ENCODE measurements at regions not wholly inside any gene's neighbourhood (a gene's known extent, or its start where the extent isn't known, plus 50 kb on each side); places are given as distances from the start of the nearest gene placed in this dataset.

DNA sequence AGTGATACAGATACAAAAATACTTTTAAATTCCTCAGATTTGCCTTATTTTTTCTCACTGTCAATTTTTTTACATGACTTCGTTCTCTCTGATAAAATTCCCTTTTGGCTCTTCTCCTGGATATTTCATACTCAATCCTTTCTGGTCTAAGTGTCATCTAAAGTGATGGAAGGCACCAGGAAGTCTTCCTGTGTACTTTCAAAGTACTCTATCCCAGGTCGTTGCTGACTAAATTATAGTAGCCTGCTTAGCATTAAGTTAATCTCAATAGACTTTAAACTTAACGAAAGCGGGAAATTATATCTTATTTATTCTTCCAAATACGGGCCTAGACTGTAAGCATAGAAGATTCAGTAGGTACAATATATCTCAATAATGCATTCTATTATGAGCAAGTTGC lies 67.8 kb downstream of the CASP12 start:
- no peak for DNase-seq (ENCODE audit: low read depth in 2 of 2)

DNA sequence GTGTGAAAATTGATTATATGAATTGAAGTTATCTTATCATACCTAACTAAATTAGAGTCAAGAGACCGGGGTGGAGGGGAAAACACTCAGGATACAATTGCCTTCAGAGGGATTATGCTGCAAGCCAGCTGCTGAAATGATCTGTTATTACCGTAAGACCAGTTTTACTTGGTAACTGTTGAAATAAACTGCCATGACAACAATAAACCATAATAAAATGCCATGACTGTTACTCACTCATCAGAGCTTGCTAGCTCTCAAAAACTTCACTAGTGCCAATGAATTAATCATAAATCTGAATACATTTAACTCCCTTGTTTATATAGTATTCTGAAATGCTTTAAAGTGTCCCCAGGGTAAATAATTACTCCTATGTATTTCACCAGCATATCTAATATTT lies 68.2 kb downstream of the CASP12 start:
- DNase-seq (ENCODE audit: low read depth in 2 of 2): no peak

DNA sequence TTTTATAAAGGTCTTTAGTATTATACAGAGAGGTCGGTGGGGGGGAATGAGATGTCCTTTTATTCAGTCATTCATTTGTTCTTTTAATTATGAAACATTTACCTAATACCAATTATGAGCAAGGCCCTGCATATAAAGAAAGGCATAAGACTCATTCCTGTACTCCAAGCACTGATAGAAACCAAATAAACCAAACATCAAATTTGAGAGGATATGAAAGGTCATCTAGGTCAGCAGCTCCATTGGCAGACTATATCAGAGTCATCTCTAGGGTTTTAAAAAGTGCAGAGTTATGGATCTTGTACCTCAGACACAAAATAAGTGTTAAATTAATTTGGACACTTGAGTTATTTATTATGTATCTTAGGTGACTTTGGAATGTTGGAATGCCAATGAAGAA lies 71.5 kb downstream of the CASP12 start:
- DNase-seq (ENCODE audit: low read depth in 2 of 2): no peak

DNA sequence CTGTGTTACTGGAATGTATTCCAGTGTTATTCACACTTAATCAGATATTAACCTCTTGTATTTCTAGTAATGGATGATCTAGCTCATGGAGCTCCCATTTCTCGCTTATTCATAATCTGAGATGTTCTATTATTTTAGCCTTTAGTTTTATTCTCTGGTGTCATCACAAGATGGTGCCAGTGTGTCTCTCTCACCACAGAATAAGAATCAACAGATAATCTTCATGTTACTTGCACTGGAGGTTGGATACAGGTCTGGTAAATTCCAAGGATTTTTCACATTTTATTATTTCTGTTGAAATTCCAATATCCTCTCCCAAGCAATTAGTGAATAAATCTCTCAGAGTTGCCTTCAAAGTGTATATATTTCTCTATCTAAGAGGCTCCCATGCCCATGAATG lies 74.6 kb downstream of the CASP12 start:
- no peak for DNase-seq (ENCODE audit: low read depth in 2 of 2)

DNA sequence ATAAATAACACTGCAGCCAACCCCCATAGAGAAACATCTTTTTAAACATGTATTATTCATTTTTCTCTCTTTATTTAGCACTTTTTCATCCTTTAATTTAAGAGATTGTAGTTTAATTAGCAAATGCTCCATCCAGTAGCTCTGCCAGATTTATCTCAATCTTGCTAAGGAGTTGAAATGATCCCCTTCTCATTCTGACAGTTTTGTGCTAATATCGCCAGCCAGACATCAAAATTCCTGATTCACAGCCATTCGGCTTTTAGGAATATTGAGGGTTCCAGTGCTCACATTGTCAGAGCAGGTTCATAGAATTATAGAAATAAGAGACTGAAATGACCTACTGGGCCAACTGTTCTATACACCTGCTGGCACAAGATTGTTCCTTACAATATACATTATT lies 77.8 kb downstream of the CASP12 start:
- DNase-seq (ENCODE audit: low read depth in 2 of 2): no peak

DNA sequence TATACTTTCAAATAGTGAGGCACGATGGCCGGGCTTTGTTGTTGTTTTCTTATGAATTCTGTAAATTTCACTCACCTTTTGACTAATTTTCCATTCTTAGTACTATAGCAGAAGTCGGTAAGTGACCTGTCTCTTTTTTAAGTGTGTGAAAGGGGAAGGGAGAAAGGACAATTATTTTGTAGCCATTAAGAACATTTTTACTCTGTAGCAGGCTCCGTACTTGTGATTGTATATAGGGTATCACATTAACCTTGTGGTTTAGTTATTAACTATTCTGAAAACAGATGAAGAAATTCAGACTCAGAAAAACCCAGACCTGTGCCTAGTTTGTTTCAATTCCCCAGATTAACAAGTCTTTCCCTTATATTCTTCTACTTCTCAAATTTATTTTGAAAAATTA lies 78.7 kb downstream of the CASP12 start:
- no peak for DNase-seq (ENCODE audit: low read depth in 2 of 2)

DNA sequence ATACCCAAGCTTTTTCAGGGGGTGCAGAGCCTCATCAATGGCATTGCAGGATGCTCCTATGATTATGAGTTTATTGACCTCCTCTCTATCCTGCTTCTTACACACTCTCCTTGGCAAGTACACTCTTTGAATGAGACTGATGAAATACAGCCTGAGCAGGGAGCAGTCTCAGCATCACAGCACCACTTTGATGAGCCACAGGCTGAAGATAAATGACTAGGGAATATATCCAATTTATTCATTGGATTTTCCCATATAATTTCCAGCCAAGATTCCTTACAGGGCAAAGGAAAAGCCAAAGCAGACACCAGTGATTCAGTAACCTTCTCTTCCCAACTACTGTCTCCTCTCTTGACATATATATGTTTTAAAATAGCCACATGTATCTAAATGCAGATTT lies 79.2 kb downstream of the CASP12 start:
- no peak for DNase-seq (ENCODE audit: low read depth in 2 of 2)

DNA sequence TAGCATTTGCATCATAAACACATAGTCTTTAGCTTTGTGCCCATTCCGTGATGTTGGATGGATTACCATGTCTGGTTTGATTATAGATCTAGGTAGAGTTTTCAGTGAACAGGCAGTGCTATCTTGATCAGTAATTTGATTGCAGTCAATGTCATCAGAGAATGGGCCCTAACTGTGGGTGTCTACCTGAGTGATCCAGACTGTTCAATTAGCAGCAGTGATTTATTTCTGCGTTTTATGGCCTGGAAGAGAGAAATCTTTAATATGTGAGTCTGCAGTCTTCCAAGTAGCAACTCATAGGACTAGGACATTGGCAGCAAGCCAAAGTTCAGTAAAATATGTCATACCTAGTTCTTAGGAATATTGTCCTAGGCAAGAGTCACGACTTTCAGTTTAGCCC lies 80.3 kb downstream of the CASP12 start:
- no peak for DNase-seq (ENCODE audit: low read depth in 2 of 2)

DNA sequence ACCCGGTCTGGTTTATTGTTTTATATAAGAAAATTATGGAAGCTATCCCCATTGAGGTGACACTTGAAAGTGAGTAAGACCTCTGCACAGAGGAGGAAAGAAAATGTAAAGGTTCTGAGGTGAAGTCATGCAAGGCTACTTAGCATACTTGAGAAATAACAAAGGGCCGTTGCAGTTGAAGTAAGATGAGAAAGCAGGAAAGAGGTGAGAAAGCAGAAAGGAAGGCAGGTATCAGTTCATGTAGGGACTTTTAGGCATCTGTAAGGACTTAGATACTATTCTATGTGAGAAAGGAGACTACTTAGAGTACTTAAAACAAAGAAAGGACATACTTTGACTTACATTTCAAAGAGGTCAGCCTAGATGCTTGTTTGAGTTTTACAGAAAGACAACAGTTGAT lies 84.7 kb downstream of the CASP12 start:
- DNase-seq (ENCODE audit: low read depth in 2 of 2): no peak

DNA sequence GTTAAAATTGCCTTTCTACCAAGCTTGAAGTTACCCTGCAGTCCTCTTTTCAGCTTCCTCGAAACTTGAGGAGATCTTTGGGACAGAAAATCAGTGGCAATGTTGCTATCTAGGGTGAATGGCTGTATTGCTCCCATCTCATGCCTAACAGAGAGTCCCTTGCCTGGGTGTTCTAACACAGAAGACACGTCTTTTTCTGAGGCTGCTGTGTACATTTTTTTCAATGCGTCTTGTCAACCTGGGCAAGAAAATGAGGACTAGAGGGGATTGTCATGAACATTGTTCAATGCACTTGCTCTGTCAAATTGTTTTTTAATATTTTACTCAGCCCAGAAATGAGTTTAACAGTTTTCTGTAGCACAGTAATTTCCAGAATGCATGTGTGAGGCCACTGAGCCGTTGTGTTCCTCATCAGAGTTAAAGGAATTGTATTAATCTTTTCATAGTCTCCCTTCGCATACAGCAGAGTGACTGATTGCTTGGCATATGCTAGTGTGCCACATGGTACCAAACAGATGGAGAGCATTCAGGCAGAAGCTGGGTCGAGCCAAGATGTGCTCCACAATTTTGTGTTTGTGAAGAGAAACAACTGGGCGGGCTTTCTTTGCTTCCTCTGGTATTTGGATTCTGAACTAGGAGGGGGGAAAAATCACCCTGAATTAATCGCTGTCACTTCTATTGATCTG lies 86.0 kb downstream of the CASP12 start:
- no peak for DNase-seq (ENCODE audit: low read depth in 2 of 2)

DNA sequence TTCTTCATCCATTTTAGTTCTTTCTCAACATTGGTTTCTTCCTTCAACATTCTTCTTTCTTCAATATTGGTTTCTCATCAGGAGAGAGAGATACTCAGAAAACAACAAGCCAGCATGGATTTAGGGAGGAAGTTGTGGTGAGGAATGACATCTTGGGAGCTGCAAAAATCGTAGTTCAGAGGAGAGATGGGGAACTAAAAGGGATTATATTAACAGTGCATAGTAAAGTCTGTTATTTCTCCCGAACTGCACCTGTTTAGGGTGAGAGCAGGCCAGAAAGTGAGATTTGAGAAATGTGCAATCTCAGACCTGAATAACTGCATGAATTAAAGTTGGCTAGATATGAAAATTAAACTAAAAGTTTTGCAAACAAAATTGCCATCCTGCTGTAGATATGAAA lies 94.5 kb downstream of the CASP12 start:
- DNase-seq (ENCODE audit: low read depth in 2 of 2): no peak

DNA sequence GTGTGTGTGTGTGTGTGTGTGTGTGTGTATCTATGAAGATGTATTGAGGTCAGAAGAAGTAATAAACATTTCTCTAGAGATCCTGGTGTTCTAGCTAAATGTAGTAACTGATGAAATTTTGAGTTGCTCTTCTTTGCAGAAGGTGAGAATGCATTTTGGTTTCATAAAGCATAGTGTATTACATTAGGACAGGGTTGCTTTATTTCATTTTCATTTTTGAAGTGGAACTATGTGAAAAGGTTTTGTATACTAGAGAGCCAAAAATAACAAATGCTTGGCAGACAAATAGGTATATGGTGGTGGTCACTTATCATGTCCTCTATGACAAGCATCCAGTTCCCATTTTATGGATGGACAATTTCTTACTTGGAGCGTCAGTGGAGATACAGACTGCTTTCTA lies 99.0 kb downstream of the CASP12 start:
- DNase-seq (ENCODE audit: low read depth in 2 of 2): no peak

DNA sequence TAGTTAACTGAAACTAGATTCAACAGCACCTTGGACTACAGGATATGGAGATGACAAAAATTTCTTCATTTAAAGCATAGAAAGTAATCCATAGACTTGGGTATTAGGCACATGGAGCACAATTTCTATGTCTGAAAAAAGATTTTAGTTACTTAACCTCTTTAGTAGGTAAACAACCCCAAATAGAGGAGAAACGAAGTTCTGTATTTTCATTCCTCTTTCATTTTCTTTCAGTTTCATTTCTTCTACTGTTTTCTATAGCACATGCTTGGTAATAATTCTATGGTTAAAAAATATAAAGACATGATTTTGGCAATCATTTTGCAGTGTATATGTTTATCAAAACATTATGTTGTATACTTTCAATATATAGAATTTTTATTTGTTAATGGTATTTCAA lies 99.5 kb downstream of the CASP12 start:
- DNase-seq (ENCODE audit: low read depth in 2 of 2): no peak

DNA sequence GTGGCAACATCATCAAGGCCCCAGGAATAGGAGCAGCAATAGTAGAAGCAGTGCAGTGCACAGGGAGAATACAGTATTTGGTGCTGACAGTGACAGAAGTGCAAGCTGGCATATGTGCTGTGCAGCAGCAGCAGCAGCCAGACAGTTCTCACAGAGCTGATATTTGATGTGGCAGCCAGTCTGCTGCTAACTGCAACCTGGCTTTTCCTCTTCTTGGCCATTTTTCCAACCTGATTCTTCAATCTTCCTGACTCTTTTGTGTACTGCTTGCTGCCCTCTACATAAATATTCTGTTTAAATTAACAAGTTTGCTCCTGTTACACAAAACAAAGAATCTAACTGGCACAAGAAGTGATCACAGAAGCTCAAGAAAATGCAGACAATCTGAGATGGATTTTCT lies 102.0 kb downstream of the CASP12 start:
- DNase-seq (ENCODE audit: low read depth in 2 of 2): no peak

DNA sequence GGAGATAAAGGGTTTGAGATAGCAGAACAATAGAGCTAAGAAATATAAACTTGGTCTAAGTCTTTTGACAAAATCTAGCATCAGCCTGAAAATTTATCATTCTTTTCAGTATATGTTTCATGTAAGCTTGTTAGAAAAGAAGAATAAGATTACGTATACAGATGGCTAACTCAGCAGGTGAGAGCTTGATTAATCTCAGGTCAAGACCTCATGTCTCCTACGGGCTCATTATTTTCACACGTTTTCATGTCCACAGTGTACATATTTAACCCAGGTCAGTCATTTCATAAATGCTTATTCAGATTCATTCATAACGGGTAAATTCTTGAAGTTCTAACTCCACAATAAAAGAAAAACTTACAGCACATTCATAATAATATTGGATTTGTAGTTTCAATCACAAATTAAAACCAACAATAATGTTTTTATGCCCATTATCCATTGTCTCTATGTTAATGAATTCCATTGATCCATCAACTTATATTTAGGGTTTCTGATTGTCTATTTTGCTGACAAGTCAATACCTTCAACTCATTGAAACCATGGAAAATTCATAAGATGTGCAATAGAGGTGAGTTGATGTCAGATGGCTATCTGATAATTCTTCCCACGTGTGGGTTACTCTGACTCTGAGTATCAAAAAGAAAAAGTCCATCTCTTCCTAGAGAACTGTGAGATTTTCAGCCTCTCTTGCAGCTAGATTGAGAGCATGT lies 102.6 kb downstream of the CASP12 start:
- no peak for DNase-seq (ENCODE audit: low read depth in 2 of 2)

DNA sequence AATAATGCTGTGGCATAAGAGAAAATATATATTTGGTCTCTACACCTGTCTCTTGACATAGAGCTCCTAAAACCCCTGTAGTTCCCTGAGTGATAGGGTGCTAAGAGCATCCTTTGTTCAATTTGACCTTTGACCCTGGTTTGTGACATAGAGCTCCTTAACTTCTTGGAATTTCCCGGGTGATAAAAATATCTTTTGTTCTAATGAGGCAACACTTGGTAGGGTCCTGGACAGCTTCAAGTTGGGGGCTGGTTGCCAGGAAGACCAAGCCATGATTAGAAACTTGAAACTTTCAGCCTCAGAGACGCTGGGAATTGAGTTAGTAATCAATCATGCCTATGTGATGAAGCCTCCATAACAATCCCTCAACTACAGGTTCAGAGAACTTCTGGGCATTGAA lies 105.4 kb downstream of the CASP12 start:
- no peak for DNase-seq (ENCODE audit: low read depth in 2 of 2)

DNA sequence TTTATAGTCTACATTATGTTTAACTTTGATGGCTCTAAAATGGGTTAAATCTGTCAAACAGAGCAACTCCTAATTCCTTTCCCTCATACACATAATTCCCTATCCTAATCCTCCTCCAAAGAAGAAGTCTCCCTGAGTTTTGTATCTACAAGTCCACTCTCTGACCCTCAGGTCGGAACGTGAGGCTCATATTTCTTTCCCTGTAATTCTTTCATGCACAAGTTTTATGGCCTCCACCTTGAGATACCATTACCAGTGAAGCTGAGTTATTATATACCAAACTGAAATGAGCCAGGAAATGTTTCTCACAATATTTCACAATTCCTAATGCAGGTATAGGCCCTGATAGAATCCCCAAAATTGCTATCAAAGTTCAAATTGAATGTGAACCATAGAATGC lies 106.4 kb downstream of the CASP12 start:
- no peak for DNase-seq (ENCODE audit: low read depth in 2 of 2)

DNA sequence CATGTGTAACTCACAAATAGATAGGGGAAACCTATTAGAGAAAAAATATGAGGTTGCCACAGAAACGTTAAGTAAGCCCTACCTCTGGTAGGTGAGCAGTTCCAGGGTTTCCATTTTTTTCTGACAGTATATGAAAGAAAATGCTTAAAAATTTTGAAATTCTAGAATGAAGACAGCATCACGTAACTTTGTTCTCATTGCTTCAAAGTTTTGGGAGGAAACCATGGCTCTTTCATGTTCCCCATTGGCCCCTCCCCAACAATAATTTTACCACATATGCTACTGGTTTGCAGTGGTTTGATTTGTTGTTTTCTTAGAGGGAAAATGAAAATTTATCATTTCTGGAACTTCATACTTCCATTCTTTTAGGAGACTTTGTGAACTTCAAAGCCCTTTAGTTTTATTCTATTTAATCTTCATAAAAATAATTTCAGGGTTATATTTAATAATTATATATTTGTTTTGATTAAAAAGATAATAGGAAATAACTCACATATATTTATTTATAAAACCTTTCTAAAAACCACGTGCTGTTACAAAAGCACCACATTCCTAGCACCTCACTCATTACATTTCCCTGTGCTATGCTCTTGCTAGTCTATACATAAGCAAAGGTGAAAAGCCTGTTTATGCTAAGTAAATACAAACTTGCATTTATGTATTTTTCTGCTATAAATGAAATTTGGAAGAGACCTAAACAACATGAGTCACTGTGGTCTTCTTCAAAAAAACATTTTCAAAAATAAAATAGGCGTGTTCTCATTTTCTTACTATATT lies 113.4 kb downstream of the CASP12 start:
- DNase-seq (ENCODE audit: low read depth in 2 of 2): no peak

DNA sequence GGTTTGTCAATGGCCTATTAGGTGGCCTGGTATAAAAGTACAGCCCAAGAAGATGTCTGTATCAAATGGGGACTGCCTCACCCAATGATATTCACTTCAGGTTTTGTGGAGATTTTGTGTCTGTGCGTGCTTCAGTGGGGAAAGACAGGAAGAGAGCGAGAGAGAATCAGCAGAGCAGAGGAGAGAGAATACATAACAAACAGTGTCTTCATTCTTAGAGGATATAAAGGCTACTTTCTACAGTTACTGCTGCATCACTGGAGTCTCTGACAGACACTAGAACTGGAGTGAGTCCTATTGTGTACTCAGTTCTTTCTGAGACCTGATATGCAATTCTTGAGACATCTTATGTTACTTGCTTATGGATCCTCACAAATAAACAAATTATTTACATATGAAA lies 115.0 kb downstream of the CASP12 start:
- no peak for DNase-seq (ENCODE audit: low read depth in 2 of 2)

DNA sequence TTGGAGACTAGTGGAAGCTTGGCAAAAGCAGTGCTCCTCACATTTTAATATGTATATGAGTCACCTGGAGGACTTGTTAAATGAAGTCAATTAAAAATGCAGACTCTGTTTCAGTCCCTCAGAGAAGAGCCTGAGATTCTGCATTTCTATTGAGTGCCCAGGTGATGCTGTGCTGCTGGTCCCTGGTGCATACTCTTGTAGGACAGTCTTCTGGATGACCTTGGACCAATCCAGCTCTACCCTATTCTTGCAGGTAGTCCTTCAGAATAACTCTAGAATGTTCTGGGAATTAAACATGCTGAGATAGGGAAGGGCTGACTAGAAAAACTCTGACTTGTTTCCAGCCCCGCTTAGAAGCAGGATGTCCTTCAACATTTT lies 115.9 kb downstream of the CASP12 start:
- DNase-seq (ENCODE audit: low read depth in 2 of 2): no peak

DNA sequence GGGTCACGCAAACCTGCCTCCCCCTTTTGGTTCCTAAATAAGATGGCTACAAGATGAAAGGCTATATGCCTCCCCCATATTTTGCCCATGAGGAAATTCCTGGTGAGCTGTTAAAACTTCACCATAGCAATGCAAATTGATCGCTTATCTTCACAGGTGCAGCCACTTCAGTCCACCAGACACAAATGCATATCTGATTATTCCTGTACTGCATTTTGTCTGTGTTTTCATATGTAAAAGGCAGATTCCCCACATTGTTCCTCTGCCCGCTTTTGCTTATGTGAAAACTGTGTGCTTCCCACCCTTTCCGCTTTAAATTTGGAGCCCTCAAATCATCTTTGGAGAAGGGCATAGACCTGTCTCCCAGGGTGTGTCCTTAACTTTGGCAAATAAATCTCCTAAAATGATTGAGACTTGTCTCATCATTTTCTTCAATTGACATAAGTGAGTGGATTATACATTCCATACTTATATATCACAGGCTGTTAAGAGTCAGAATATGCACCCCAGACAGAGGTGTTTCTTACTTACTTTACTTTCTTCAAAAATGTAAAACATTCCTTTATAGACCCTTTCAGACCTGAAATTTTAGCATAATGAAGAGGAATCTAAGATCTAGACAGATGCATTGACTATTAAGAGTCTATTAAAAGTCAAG lies 116.4 kb downstream of the CASP12 start:
- DNase-seq (ENCODE audit: low read depth in 2 of 2): no peak

DNA sequence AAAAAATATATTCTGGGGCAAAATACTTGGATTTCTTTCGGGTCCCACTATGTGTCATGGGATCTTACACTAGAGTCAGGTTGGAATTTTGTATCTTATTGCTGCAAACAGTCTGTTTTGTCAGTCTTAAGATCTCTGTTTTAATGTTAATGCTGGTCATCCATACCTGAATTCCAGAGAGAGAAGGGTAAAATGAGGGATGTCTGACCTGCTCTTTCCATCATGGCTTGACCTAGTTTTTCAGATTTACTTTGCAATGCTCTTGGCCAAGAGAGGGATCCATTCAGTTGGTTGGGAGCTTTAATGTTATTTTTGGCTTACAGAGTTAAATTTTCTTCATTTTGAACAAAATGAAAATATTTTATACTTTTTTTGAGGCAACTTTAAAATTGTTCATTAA lies 117.2 kb downstream of the CASP12 start:
- no peak for DNase-seq (ENCODE audit: low read depth in 2 of 2)
